Stimulated activated CD8-positive, alpha-beta memory T cell treated with anti-CD3 and anti-CD28 coated beads, Interleukin-7, amount 100 ng/mL, for 48 hours (primary cell): ENCODE measurements at regions not wholly inside any gene's neighbourhood (a gene's known extent, or its start where the extent isn't known, plus 50 kb on each side); places are given as distances from the start of the nearest gene placed in this dataset.

ENCODE experiments used
- DNase-seq, 2 donors: peaks; one replicate each; pipeline ENCODE4 v3.0.0-alpha.2; 2020; ENCODE audit warnings: low read depth in 1 of 2; ENCODE audit errors: extremely low read depth in 1 of 2

- DNase-seq: no peak
These were observed 1543.5 kb upstream of the ACVR2A start for GRCh38 chr2:146301287-146301686.

- DNase-seq: no peak
These were observed 1549.7 kb upstream of the ACVR2A start for GRCh38 chr2:146295080-146295670.

DNA sequence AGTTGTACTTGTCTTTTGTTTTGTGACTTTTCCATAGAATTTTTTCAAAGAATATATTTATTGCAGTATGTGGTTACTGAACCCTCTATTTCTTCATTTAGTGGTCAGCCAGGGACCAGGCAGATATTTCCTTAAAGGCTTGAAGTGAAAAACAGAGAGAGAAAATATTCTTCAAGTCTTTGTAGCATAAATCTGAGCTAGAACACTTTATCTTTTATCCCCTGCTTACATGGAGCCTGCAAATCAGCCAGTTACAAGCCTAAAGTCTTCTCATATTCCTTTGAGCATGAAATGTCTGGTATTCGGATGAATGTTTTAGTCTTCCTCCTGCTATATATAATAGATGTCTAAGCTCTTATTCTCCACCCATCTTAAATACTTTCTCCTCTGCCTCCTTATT is 1557.5 kb upstream of the ACVR2A start:
- DNase-seq: no peak

- DNase-seq: no peak
These were observed 1565.9 kb upstream of the ACVR2A start for GRCh38 chr2:146278881-146279280.

DNA sequence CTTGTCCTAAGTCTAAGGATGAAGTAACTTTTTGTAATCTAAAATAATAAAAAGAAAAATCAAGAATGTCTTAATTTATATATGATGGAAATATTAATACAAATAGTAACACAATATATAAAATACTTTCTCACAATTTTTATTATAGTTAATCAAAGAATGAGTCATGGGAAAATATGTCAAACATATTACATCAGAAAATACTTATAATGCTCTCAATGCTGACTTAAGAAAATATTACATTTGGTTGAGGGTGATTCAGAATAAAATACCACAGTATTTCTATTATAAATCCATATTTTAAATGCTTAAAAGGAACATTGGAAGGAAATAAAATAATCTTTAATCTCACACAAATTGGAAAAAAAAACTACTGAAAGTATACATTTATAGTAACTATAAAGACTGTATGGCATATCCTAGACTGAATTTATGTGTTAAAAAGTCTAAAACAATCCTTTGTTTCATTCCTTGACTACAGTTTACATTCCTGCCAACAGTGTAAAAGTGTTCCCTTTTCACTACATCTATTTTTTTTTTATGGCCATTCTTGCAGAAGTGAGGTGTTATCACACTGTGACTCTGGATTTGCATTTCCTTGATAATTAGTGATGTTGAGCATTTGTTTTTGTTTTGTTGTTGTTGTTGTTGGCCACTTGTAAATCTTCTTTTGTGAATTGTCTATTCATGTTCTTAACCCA is 1573.5 kb upstream of the ACVR2A start:
- DNase-seq: no peak

GRCh38 chr2:146270618-146271017 is 1574.2 kb upstream of the ACVR2A start:
- DNase-seq: no peak

- no peak for DNase-seq
These were observed 1577.7 kb upstream of the ACVR2A start for GRCh38 chr2:146267093-146267492.

DNA sequence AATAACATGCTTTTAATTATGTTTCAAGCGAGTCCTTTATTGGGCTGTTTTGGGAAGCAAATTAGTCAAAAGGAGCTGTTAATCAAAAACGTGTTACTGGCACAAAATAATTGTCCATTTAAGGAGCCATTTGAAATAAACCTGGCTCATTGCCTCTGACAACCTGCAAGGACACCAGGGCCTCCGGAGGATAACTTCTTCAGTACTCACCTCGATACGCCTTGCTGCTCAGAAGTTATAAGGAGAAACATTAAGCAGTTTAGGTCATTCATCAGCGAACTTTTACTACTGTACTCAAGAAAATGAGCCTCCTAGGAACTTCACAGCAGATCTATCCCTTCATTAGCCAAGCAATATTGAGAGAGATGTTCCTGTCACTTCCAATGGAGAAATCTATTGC is 1579.2 kb upstream of the ACVR2A start:
- DNase-seq: no peak

GRCh38 chr2:146262606-146263005 is 1582.2 kb upstream of the ACVR2A start:
- no peak for DNase-seq

- no peak for DNase-seq
These were observed 1584.3 kb upstream of the ACVR2A start for GRCh38 chr2:146260551-146260950.

GRCh38 chr2:146259816-146260215 is 1585.0 kb upstream of the ACVR2A start:
- no peak for DNase-seq

DNA sequence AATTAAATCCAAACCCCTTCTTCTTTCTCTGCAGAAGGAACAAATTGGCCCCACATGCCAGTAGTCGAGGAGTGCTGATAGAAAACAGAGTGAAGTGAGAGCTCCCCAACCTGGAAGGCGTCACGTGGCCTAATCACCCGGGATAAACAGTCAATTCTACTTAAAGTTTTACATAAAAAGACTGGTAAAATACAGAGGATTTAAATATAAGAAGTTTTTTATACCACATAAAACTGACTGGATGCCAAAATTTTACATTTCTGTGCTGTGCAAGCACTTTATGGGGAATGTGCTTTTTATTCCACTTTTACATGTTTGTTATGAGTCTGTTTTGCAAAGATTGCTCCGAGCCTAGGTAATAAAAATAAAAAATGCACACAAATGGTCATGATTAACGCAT is 1586.8 kb upstream of the ACVR2A start:
- DNase-seq: no peak

- DNase-seq: no peak
These were observed 1592.7 kb upstream of the ACVR2A start for GRCh38 chr2:146252119-146252518.

- no peak for DNase-seq
These were observed 1593.5 kb upstream of the ACVR2A start for GRCh38 chr2:146251328-146251727.

DNA sequence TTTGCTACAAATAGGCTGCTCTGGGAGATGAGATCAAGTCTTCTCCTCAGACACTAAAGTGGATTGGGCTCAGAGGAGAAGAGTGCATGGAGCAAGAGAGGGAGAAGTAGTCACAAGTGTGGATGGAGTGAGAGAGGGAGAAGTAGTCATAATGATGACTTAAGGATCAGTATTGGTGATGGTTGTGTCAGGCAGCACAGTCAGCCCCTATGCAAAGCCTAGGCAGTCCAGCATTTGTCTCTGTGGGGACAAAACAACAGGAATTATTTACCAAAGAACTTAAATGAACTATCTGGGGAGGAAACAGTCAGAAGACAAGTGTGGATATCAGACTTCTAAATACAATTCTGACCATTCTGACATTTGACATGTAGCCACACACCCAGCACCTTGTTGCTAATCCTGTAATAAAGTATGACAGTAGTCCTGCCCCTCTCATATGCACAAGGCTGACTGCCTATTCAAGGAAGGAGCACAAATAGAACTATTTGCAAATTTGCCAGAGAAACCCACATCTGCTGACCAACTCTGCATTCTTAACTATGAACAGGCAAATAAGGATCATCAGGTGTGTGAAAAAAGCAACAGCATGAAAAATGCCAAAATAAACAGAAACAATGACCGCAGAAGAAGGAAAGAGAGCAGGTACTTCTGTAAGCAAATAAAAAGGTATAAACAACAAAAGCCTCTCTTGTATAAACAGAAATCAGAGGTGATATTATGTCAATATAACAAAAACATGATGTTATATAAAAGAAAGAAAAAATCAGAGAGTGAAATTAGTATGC is 1597.9 kb upstream of the ACVR2A start:
- DNase-seq: no peak

DNA sequence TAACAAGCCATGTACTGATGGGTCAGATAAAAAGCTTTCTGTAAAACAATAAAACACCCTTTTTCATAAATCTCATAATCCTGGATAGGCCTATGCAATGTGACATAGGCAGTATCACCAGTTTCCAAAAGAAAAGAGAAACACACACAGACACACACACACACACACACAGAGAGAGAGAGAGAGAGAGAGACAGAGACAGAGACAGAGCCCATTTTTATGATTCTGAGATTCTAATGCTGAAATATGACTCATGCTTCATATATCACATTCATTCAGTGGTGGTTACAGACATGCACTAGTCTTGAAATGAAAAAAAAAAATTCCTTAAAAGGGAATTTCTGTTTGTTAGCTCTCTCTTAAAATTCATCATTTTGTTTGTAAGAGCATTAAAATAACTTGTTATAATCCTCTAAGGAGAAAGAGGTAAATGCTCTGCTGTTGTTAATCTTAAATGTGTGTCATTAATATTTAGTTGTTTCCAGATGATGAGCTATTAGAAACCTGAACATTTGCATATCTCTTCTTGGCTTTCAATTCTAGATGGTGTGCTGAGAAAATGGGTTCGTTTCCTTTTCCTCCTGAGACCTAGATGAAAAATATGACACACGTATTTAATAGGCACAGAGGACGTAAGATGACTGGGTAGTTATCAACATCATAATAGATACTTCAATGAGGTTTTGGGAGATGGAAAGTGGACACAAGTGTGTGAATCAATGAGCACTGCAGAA is 1598.7 kb upstream of the ACVR2A start:
- DNase-seq: no peak

- no peak for DNase-seq
These were observed 1600.0 kb upstream of the ACVR2A start for GRCh38 chr2:146244830-146245229.

DNA sequence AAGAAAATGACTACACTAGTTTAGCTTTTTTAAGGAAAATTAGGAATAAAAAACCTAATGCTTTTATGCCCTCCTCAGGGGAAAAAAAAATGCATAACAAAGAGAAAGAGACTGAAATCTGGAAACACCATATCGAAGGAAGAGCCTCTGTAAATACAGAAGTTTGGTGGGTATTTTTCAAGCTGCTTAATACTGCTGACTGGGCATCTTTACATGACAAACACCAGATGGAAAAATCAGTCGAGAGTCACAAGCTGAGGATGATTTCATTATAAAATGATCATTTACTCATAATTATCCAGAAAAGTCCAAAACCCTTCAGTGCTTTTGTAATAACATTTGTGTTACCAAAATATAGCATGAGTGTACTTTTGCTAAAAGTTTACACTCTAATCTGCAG is 1600.7 kb upstream of the ACVR2A start:
- no peak for DNase-seq

- no peak for DNase-seq
These were observed 1603.8 kb upstream of the ACVR2A start for GRCh38 chr2:146241023-146241422.

GRCh38 chr2:146240391-146240790 is 1604.4 kb upstream of the ACVR2A start:
- no peak for DNase-seq

DNA sequence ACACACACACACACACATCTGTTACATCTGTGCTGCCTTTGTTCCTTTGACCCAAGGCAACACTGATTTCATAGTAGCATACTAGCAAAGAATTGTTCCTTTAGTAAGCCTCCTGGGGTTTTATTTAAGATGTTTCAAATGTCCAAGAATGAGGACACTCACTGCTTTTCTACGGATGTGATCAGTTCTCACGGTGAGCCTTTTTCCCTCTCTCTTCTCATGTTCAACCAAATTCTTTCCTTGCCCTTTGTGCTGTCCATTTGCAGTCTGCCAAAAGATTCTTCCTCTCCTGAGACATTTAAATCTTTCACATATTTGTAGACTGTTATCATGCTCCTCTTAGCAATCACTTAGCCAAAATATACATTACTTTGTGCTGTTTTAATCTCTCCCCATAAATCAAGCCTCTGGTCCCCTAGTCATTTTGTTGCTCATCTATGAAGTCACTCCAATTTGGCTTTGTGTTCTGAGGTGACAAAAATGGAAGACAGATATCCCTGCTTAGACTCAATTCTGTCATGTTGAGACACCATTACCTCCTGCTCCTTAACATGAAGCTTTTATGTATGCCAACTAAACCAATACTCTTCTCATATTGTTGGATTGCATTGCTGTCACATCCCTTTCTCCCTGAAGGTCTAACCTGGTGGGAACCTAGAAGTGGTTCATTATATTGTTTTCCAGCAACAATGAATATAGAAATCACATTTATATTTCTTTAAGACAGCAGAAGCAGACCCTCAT is 1605.3 kb upstream of the ACVR2A start:
- no peak for DNase-seq
